ENCODE measurements at regions not wholly inside any gene's neighbourhood (a gene's known extent, or its start where the extent isn't known, plus 50 kb on each side); places are given as distances from the start of the nearest gene placed in this dataset.

- Histone ChIP-seq H3K27me3 (ENCODE audit: insufficient read depth, low read length) (no peaks in the 10 kb centered on the region), H3K36me3 (ENCODE audit: insufficient read depth, low read length) (no peaks in the 10 kb centered on the region), H2AFZ (ENCODE audit: low read depth, low read length) (no peak overlapping the region), H3K4me3 (ENCODE audit: low read length) (no peak overlapping the region), H3K9me3 (ENCODE audit: low read length) (peaks cover 3% of the 10 kb centered on the region), H3K4me1 (ENCODE audit: insufficient read depth, low read length) (peaks cover 5% of the 10 kb centered on the region)
Observed at GRCh38 chr6:139647841-139648240, 273.4 kb upstream of the CITED2 start.

- Histone ChIP-seq H3K9me3 (ENCODE audit: low read length) (peaks cover 3% of the 10 kb centered on the region), H3K27me3 (ENCODE audit: insufficient read depth, low read length) (no peaks in the 10 kb centered on the region), H3K36me3 (ENCODE audit: insufficient read depth, low read length) (no peaks in the 10 kb centered on the region), H3K4me1 (ENCODE audit: insufficient read depth, low read length) (peaks cover 3% of the 10 kb centered on the region), H2AFZ (ENCODE audit: low read depth, low read length) (no peak overlapping the region), H3K4me3 (ENCODE audit: low read length) (no peak overlapping the region)
Observed at GRCh38 chr6:139647016-139647415, 272.6 kb upstream of the CITED2 start.

- peaks cover 3% of the 10 kb centered on the region for H3K9me3 ChIP-seq (ENCODE audit: low read length)
- no peak overlapping the region for H2AFZ ChIP-seq (ENCODE audit: low read depth, low read length)
- peaks cover 3% of the 10 kb centered on the region for H3K4me1 ChIP-seq (ENCODE audit: insufficient read depth, low read length)
- H3K27me3 ChIP-seq (ENCODE audit: insufficient read depth, low read length), result no peaks in the 10 kb centered on the region
- no peak overlapping the region for H3K4me3 ChIP-seq (ENCODE audit: low read length)
- no peaks in the 10 kb centered on the region for H3K36me3 ChIP-seq (ENCODE audit: insufficient read depth, low read length)
Observed at GRCh38 chr6:139644821-139645220, 270.4 kb upstream of the CITED2 start.

- no peak overlapping the region for H2AFZ ChIP-seq (ENCODE audit: low read depth, low read length)
- peaks cover 3% of the 10 kb centered on the region for H3K9me3 ChIP-seq (ENCODE audit: low read length)
- no peak overlapping the region for H3K4me3 ChIP-seq (ENCODE audit: low read length)
- peaks cover 3% of the 10 kb centered on the region for H3K4me1 ChIP-seq (ENCODE audit: insufficient read depth, low read length)
- no peaks in the 10 kb centered on the region for H3K27me3 ChIP-seq (ENCODE audit: insufficient read depth, low read length)
- no peaks in the 10 kb centered on the region for H3K36me3 ChIP-seq (ENCODE audit: insufficient read depth, low read length)
Observed at GRCh38 chr6:139643986-139644385, 269.5 kb upstream of the CITED2 start.

GRCh38 chr6:139642346-139642745 is 267.9 kb upstream of the CITED2 start:
- Histone ChIP-seq H3K4me3 (ENCODE audit: low read length) (no peak overlapping the region), H3K9me3 (ENCODE audit: low read length) (peaks cover 3% of the 10 kb centered on the region), H2AFZ (ENCODE audit: low read depth, low read length) (no peak overlapping the region), H3K36me3 (ENCODE audit: insufficient read depth, low read length) (no peaks in the 10 kb centered on the region), H3K4me1 (ENCODE audit: insufficient read depth, low read length) (no peaks in the 10 kb centered on the region), H3K27me3 (ENCODE audit: insufficient read depth, low read length) (no peaks in the 10 kb centered on the region)

GRCh38 chr6:139641376-139641775 is 266.9 kb upstream of the CITED2 start:
- Histone ChIP-seq H2AFZ (ENCODE audit: low read depth, low read length) (no peak overlapping the region), H3K27me3 (ENCODE audit: insufficient read depth, low read length) (no peaks in the 10 kb centered on the region), H3K9me3 (ENCODE audit: low read length) (no peaks in the 10 kb centered on the region), H3K36me3 (ENCODE audit: insufficient read depth, low read length) (no peaks in the 10 kb centered on the region), H3K4me3 (ENCODE audit: low read length) (no peak overlapping the region), H3K4me1 (ENCODE audit: insufficient read depth, low read length) (no peaks in the 10 kb centered on the region)

- Histone ChIP-seq H2AFZ (ENCODE audit: low read depth, low read length) (no peak overlapping the region), H3K36me3 (ENCODE audit: insufficient read depth, low read length) (no peaks in the 10 kb centered on the region), H3K27me3 (ENCODE audit: insufficient read depth, low read length) (no peaks in the 10 kb centered on the region), H3K4me1 (ENCODE audit: insufficient read depth, low read length) (no peaks in the 10 kb centered on the region), H3K4me3 (ENCODE audit: low read length) (no peak overlapping the region), H3K9me3 (ENCODE audit: low read length) (no peaks in the 10 kb centered on the region)
Observed at GRCh38 chr6:139640921-139641320, 266.5 kb upstream of the CITED2 start.

GRCh38 chr6:139640448-139640847 is 266.0 kb upstream of the CITED2 start:
- Histone ChIP-seq H3K4me3 (ENCODE audit: low read length) (no peak overlapping the region), H2AFZ (ENCODE audit: low read depth, low read length) (no peak overlapping the region), H3K27me3 (ENCODE audit: insufficient read depth, low read length) (no peaks in the 10 kb centered on the region), H3K9me3 (ENCODE audit: low read length) (peaks cover 2% of the 10 kb centered on the region), H3K36me3 (ENCODE audit: insufficient read depth, low read length) (no peaks in the 10 kb centered on the region), H3K4me1 (ENCODE audit: insufficient read depth, low read length) (no peaks in the 10 kb centered on the region)

- Histone ChIP-seq H3K4me3 (ENCODE audit: low read length) (no peak overlapping the region), H3K9me3 (ENCODE audit: low read length) (peaks cover 2% of the 10 kb centered on the region), H3K27me3 (ENCODE audit: insufficient read depth, low read length) (no peaks in the 10 kb centered on the region), H3K36me3 (ENCODE audit: insufficient read depth, low read length) (no peaks in the 10 kb centered on the region), H2AFZ (ENCODE audit: low read depth, low read length) (no peak overlapping the region), H3K4me1 (ENCODE audit: insufficient read depth, low read length) (no peaks in the 10 kb centered on the region)
Observed at GRCh38 chr6:139639507-139639906, 265.1 kb upstream of the CITED2 start.

- no peak overlapping the region for H2AFZ ChIP-seq (ENCODE audit: low read depth, low read length)
- no peaks in the 10 kb centered on the region for H3K36me3 ChIP-seq (ENCODE audit: insufficient read depth, low read length)
- H3K4me1 ChIP-seq (ENCODE audit: insufficient read depth, low read length), result no peaks in the 10 kb centered on the region
- H3K27me3 ChIP-seq (ENCODE audit: insufficient read depth, low read length), result no peaks in the 10 kb centered on the region
- H3K4me3 ChIP-seq (ENCODE audit: low read length), result no peak overlapping the region
- H3K9me3 ChIP-seq (ENCODE audit: low read length), result peaks cover 2% of the 10 kb centered on the region
Observed at GRCh38 chr6:139638179-139638941, 263.9 kb upstream of the CITED2 start.

GRCh38 chr6:139637766-139638165 is 263.3 kb upstream of the CITED2 start:
- Histone ChIP-seq H3K9me3 (ENCODE audit: low read length) (peaks cover 2% of the 10 kb centered on the region), H3K4me3 (ENCODE audit: low read length) (no peak overlapping the region)

GRCh38 chr6:139636391-139636790 is 261.9 kb upstream of the CITED2 start:
- H3K4me1 ChIP-seq (ENCODE audit: insufficient read depth, low read length), result no peaks in the 10 kb centered on the region

More at GRCh38 chr6:139637766-139638165, 263.3 kb upstream of the CITED2 start:
- no peaks in the 10 kb centered on the region for H3K27me3 ChIP-seq (ENCODE audit: insufficient read depth, low read length)
- no peaks in the 10 kb centered on the region for H3K36me3 ChIP-seq (ENCODE audit: insufficient read depth, low read length)
- H2AFZ ChIP-seq (ENCODE audit: low read depth, low read length), result no peak overlapping the region
- no peaks in the 10 kb centered on the region for H3K4me1 ChIP-seq (ENCODE audit: insufficient read depth, low read length)

GRCh38 chr6:139635401-139636130 is 261.1 kb upstream of the CITED2 start:
- Histone ChIP-seq H2AFZ (ENCODE audit: low read depth, low read length) (no peak overlapping the region), H3K4me3 (ENCODE audit: low read length) (no peak overlapping the region)

More at GRCh38 chr6:139636391-139636790, 261.9 kb upstream of the CITED2 start:
- peaks cover 2% of the 10 kb centered on the region for H3K9me3 ChIP-seq (ENCODE audit: low read length)
- H3K27me3 ChIP-seq (ENCODE audit: insufficient read depth, low read length), result no peaks in the 10 kb centered on the region
- no peak overlapping the region for H2AFZ ChIP-seq (ENCODE audit: low read depth, low read length)
- H3K36me3 ChIP-seq (ENCODE audit: insufficient read depth, low read length), result no peaks in the 10 kb centered on the region
- no peak overlapping the region for H3K4me3 ChIP-seq (ENCODE audit: low read length)

More at GRCh38 chr6:139635401-139636130, 261.1 kb upstream of the CITED2 start:
- Histone ChIP-seq H3K36me3 (ENCODE audit: insufficient read depth, low read length) (no peaks in the 10 kb centered on the region), H3K9me3 (ENCODE audit: low read length) (peaks cover 2% of the 10 kb centered on the region), H3K27me3 (ENCODE audit: insufficient read depth, low read length) (no peaks in the 10 kb centered on the region), H3K4me1 (ENCODE audit: insufficient read depth, low read length) (no peaks in the 10 kb centered on the region)

All from neuron (in vitro differentiated cells).